KMS-11 (cell line): ENCODE measurements at regions not wholly inside any gene's neighbourhood (a gene's known extent, or its start where the extent isn't known, plus 50 kb on each side); places are given as distances from the start of the nearest gene placed in this dataset.

Experiments
- H2AFZ ChIP-seq: fragments of 200-600 bp; sonication (generic); 2 replicates; pipeline ENCODE4 v1.6.1; 2016; ENCODE audit warnings: antibody characterized with exemption, mixed run types, low read depth
- H3K27ac ChIP-seq: fragments of 200-600 bp; sonication (generic); 2 replicates; pipeline ENCODE4 v1.6.1; 2016; ENCODE audit warnings: mild to moderate bottlenecking, mixed run types
- H3K27me3 ChIP-seq: fragments of 200-600 bp; sonication (generic); 2 replicates; pipeline ENCODE4 v1.6.1; 2017; ENCODE audit warnings: mild to moderate bottlenecking, low read depth, mixed run types, moderate library complexity; ENCODE audit not compliant: insufficient read depth
- H3K36me3 ChIP-seq: fragments of 200-600 bp; sonication (generic); 2 replicates; pipeline ENCODE4 v1.6.1; 2017; ENCODE audit warnings: mild to moderate bottlenecking, mixed run types; ENCODE audit not compliant: insufficient read depth
- H3K4me1 ChIP-seq: fragments of 200-600 bp; sonication (generic); 2 replicates; pipeline ENCODE4 v1.6.1; 2016; ENCODE audit warnings: mild to moderate bottlenecking, low read depth, mixed run types; ENCODE audit not compliant: poor library complexity, severe bottlenecking
- H3K4me2 ChIP-seq: fragments of 200-600 bp; sonication (generic); 2 replicates; pipeline ENCODE4 v1.7.0; 2016; ENCODE audit warnings: mild to moderate bottlenecking, mixed run types
- H3K4me3 ChIP-seq: fragments of 200-600 bp; sonication (generic); IDR thresholded peaks from 2 replicates; pipeline ENCODE4 v1.6.1; 2017; ENCODE audit warnings: low read depth, low read length, mixed read lengths; ENCODE audit not compliant: insufficient read depth
- H3K79me2 ChIP-seq: fragments of 200-600 bp; sonication (generic); 2 replicates; pipeline ENCODE4 v1.6.1; 2016; ENCODE audit warnings: low read depth, mixed run types; ENCODE audit not compliant: insufficient read depth
- H3K9ac ChIP-seq: fragments of 200-600 bp; sonication (generic); 2 replicates; pipeline ENCODE4 v1.6.1; 2016; ENCODE audit warnings: mild to moderate bottlenecking, mixed run types
- H4K20me1 ChIP-seq: fragments of 200-600 bp; sonication (generic); 2 replicates; pipeline ENCODE4 v1.6.1; 2016; ENCODE audit warnings: mild to moderate bottlenecking, mixed run types; ENCODE audit not compliant: insufficient read depth
- CTCF ChIP-seq: fragments of 200-600 bp; sonication (generic); conservative IDR thresholded peaks from 2 replicates; pipeline ENCODE4 v1.6.1; 2017; ENCODE audit warnings: low read depth, mild to moderate bottlenecking, antibody characterized with exemption, low read length, moderate library complexity, mixed read lengths

DNA sequence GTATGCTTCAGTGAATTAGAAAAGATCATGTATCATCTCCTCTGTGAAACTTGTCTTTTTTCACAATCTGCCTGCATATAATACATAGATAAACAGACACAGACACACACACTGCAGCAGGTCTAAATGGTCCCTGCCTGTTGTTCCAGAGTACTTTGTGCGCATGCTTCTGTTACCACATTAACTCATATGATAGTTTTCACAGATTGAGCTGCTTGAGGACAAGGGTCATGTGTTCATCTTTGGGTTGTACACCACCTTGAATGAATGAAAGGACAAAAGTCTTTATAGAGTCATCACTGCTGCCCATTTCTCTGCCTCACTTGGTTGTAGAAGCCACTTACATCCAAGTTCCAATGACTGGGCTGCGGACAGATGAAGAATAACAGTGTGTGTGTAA lies 72.7 kb upstream of the GLS start:
- Histone ChIP-seq H4K20me1 (no peaks in the 10 kb centered on the region), H3K9ac (no peak overlapping the region), H3K36me3 (no peaks in the 10 kb centered on the region), H3K27ac (no peak overlapping the region), H2AFZ (no peak overlapping the region), H3K79me2 (no peaks in the 10 kb centered on the region), H3K4me2 (no peak overlapping the region), H3K4me3 (no peak overlapping the region), H3K4me1 (peaks cover 6% of the 10 kb centered on the region), H3K27me3 (no peaks in the 10 kb centered on the region)
- TF ChIP-seq CTCF = no peak

DNA sequence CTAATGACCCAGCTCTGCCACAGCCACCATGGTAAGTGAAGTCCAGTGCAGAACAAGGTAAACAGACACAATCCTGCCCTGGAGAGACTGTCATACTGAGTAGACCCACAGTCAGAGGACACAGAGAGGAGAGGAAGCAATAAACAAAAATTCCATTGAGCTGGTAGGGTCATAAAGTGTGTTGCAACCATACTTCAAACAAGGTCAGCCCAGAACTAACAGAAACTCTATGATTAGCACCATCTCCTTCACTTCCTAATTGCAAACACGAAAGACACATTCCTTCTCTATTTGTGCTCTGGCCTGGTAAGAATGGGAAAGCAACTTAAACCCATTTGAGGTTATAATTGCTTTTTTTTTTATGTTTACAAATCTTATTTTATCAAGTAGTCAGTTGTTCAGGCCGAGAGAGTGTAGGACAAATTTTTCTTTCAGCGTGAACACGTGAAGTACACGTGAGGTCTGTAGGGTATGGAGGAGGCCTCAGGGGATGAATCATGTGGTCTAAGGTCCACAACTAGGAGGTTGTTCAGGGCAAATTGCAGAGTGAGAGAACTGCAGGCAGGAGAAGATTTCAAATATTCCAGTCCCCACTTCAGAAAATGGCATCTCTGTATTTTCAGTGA lies 71.4 kb upstream of the GLS start:
- Histone ChIP-seq H3K79me2 (no peaks in the 10 kb centered on the region), H3K36me3 (no peaks in the 10 kb centered on the region), H3K4me2 (no peak overlapping the region), H2AFZ (no peak overlapping the region), H3K4me1 (peaks cover 6% of the 10 kb centered on the region), H3K9ac (no peak overlapping the region), H3K4me3 (no peak overlapping the region), H4K20me1 (no peaks in the 10 kb centered on the region), H3K27me3 (no peaks in the 10 kb centered on the region), H3K27ac (no peak overlapping the region)
- TF ChIP-seq CTCF = no peak

DNA sequence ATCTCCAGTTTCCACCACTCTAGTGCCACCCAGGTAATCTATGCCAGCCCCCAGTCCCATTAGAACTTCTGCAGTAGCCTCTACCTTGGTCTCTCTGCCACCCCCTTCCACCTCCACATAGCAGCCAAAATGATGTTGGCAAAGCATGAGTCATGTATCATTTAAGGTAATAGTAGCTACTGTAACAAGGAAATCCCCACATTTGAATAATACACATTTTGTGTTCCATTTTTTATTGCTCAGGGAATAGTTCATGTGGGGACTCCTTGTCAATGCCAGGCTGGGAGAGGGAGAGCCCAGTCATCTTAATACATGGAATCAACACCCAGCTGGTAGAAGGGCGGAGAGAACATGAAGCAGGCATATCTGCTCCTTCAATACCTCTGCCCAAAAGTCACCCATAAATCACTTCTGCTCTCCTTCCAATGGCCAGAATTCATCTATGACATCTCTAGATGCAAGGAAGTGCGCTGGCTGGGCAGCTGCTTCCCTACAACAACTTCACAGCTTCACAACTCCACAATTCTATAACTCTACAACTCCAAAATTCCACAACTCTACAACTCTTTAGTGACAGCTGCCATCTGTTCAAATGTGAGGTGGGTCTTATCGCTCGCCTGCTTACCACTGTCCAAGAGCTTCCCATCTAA lies 70.6 kb upstream of the GLS start:
- Histone ChIP-seq H3K36me3 (no peaks in the 10 kb centered on the region), H3K4me1 (peaks cover 6% of the 10 kb centered on the region), H3K4me2 (no peak overlapping the region), H3K4me3 (no peak overlapping the region), H2AFZ (no peak overlapping the region), H3K27me3 (no peaks in the 10 kb centered on the region), H3K9ac (no peak overlapping the region), H3K79me2 (no peaks in the 10 kb centered on the region), H4K20me1 (no peaks in the 10 kb centered on the region), H3K27ac (no peak overlapping the region)
- no peak for TF ChIP-seq CTCF

DNA sequence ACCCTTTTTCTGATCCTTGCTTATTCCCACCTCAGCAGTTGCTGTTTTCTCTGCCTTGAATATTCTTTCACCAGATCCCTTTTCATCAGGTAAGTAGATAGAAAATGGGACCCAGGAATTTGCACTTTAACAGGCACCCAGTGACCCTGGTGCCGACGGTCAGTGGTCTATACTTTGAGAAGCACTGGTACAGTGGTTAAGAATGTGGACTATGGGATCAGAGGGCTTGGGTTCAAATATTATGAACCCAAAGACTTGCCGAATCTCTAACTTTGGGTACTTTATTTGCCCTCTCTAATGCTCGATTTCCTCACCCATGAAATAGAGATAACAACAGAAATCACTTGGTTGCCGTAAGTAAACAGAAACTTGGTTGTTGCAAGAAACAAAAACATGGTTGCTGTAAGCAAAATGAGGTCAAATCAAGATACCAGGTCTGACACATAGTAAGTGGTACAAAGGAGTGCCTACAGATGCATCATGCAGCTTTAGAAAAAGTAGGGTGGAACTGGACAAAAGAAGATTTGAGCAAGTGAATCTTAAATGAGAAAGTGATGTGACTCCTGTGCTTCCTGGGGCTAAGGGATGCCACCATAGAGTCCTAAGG lies 69.5 kb upstream of the GLS start:
- no peaks in the 10 kb centered on the region for H3K36me3 ChIP-seq
- H3K79me2 ChIP-seq = no peaks in the 10 kb centered on the region
- no peak overlapping the region for H3K4me3 ChIP-seq
- H3K4me2 ChIP-seq = no peak overlapping the region
- no peak overlapping the region for H3K9ac ChIP-seq
- no peaks in the 10 kb centered on the region for H3K27me3 ChIP-seq
- H3K4me1 ChIP-seq = peaks cover 6% of the 10 kb centered on the region
- no peak overlapping the region for H3K27ac ChIP-seq
- no peak overlapping the region for H2AFZ ChIP-seq
- H4K20me1 ChIP-seq = no peaks in the 10 kb centered on the region
- no peak for TF ChIP-seq CTCF
